H54 (cell line): ENCODE measurements at regions not wholly inside any gene's neighbourhood (a gene's known extent, or its start where the extent isn't known, plus 50 kb on each side); places are given as distances from the start of the nearest gene placed in this dataset.

Experiments
- DNase-seq: peaks from one replicate; pipeline ENCODE4 v3.0.0; 2011; ENCODE audit warnings: low spot score, mixed read lengths; ENCODE audit not compliant: insufficient read length
- FAIRE-seq: peaks from 3 replicates; lab custom pipeline; 2011; peaks lifted over from hg19 to GRCh38; lab: Jason Lieb, UNC
- POLR2A ChIP-seq: IDR thresholded peaks from 2 replicates; pipeline ENCODE4 v1.6.1; 2011; ENCODE audit warnings: low read depth, mild to moderate bottlenecking, low read length

DNA sequence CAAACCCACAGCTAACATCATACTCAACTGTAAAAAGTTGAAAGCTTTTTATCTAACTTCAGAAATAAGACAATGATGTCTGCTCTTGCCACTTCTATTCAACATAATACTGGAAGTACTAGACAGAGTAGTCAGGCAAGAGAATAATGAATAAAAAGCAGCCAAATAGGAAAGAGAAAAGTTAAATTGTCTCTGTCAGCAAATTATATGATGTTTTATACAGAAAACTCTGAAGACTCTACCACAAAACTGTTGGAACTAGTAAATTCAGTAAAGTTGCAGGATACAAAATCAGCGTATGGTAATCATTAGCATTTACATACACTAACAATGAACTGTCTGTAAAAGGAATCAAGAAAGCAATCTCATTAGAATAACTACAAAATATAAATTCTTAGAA lies 752.9 kb upstream of the CT83 start:
- no peak for FAIRE-seq
- DNase-seq, result no peak
- no peak for TF ChIP-seq POLR2A

DNA sequence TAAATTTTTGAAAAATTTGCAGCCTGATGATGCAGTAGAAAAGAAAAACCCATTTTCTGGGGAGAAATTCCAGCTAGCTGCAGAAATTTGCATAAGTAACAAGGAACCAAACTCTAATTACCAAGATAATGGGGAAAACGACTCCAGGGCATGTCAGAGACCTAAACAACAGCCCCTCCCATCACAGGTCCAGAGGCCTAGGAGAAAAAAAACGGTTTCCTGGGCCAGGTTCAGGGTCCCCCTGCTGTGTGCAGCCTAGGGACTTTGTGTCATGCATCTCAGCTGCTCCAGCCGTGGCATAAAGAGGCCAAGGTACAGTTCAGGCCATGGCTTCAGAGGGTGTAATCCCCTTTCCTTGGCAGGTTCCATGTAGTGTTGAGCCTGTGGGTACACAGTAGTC lies 733.7 kb upstream of the CT83 start:
- no peak for DNase-seq
- FAIRE-seq, result no peak
- no peak for TF ChIP-seq POLR2A

- no peak for FAIRE-seq
- TF ChIP-seq POLR2A, result no peak
Observed at GRCh38 chrX:117147249-117147648, 684.5 kb upstream of the CT83 start.

GRCh38 chrX:117138070-117138469 lies 675.3 kb upstream of the CT83 start:
- FAIRE-seq (no peak), DNase-seq (no peak)
- no peak for TF ChIP-seq POLR2A

More at GRCh38 chrX:117147249-117147648, 684.5 kb upstream of the CT83 start:
- DNase-seq, result no peak

DNA sequence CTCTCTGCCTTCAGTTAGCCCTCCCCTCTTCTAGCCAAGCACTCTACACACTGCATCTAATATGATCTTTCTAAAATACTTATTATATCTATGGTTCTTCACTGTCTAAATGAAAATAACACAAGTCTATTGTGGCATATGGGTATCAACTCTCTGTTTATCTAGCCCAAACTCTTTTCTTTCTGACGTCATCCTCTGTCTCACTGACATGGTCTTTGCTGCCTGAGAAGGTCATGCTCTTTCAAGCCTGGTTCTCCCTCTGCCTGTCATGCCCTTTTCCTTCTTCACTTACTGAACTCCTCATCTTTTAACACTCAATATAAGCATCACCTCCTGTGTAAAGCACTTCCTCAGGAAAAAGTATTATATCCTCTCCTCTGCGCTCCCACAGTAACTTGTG lies 672.2 kb upstream of the CT83 start:
- DNase-seq, result no peak
- TF ChIP-seq POLR2A, result no peak
- FAIRE-seq, result no peak

- no peak for TF ChIP-seq POLR2A
- FAIRE-seq (no peak), DNase-seq (no peak)
Observed at GRCh38 chrX:117120700-117121099, 657.9 kb upstream of the CT83 start.

GRCh38 chrX:117096528-117096927 lies 633.8 kb upstream of the CT83 start:
- DNase-seq (no peak), FAIRE-seq (no peak)
- TF ChIP-seq POLR2A, result no peak

DNA sequence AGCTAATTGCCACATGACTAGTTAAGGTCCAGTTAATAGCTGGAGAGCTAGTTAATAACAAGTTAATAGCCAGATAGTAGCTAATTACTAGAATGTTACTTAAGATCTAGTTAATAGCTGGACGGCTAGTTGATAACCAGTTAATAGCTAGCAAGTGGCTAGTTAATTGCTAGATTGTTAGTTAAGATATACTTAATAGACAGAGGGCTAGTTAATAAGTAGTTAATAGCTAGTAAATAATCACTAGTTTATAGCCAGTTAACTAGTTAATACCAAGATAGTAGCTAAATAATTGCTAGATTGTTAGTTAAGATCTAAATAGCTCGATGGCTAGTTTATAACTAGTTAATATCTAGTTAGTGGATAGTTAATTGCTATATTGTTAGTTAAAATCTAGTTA lies 632.6 kb upstream of the CT83 start:
- DNase-seq (no peak), FAIRE-seq (no peak)
- TF ChIP-seq POLR2A, result no peak

- FAIRE-seq, result no peak
- no peak for DNase-seq
- TF ChIP-seq POLR2A, result no peak
Observed at GRCh38 chrX:117094149-117094548, 631.4 kb upstream of the CT83 start.

DNA sequence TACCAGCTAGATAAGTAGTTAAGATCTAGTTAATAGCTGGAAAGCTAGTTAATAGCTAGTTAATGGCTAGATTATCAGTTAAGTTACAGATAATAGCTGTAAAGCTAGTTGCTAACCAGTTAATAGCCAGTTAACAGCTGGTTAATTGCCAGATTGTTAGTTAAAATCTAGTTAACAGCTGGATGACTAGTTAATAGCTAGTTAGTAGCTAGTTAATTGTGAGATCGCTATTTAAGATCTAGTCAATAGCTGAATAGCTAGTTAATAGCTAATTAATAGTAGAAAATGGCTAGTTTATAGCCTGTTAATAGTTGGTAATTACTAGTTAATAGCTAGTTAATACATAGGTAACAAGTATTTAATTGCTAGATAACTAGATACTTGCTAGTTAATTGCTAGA lies 630.5 kb upstream of the CT83 start:
- FAIRE-seq, result no peak
- no peak for TF ChIP-seq POLR2A
- DNase-seq, result no peak

DNA sequence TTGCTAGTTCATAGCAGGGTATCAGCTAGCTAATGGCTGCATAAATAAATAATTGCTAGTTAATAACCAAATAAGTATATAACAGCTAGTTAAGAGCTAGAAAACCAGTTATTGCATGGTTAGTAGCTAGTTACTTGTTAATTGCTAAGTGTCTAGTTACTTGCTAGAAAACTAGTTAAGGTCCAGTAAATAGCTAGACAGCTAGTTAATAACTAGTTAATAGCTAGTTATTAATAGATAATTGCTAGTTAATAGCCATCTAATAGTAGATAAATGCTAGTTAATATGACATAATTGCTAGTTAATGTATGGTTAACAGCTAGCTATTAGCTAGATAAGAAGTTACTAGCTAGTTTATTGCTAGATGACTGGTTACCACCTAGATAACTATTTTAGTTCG lies 629.9 kb upstream of the CT83 start:
- FAIRE-seq (no peak), DNase-seq (no peak)
- no peak for TF ChIP-seq POLR2A

DNA sequence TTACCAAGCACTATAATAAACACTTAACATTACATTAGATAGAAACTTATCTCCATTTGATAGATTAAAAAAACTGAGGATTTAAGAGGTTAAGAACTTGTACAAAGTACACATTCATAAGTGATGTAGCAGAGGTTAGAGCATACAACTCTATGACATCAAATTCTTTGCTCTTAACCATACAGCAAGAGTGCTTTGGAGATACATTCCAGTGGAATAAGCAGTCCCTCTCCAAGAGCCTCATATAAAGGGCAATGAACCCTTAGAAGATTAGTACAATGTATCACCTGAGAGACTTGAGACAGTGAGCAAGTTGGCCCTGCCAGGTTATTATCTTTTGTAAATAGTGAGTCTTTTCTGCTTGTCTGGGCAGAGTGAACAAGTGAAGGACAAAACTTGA lies 600.4 kb upstream of the CT83 start:
- no peak for TF ChIP-seq POLR2A
- no peak for DNase-seq
- no peak for FAIRE-seq

- FAIRE-seq (no peak), DNase-seq (no peak)
- TF ChIP-seq POLR2A, result no peak
Observed at GRCh38 chrX:117059848-117060247, 597.1 kb upstream of the CT83 start.

DNA sequence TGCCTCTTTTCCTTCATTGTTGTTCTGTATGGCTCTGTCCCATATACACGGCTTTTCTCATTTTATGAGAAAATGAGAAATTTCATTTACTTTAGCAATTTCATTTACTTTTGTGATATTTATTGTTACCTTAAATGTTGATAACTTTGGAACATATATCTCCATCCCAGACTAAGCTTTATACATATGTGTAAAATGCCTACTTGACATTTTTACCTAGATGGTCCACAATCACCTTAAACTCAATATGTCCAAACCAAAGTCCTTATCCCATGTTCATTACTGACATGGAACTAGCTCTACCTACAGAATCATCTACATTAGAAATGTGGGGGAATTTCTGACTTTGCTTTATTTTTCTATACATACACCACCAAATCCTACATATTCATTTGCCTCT lies 590.5 kb upstream of the CT83 start:
- DNase-seq, result no peak
- no peak for TF ChIP-seq POLR2A

DNA sequence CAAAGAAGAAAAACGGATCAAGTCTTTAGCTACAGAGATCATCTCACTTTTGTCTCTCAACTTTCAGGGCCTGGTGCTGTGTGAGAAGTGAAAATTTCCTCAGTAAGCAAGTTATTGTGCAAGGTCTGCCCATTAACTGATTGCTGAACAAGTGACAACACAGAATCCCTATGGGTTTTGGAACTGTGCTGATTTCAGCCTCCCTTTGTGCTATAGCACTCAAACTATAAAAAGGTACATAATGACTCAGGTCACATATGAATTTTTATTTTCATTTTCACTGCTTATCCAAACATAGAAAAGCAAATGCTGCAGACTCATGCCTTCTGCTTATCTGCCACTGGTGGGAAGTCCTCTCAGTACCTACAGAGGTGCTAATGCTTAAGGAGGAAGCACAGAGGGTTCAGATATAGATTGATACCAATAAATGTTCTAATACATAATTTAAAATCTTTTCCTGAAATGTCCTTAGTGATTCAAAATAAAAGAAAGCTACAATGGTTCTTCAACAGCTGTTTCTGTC lies 576.2 kb upstream of the CT83 start:
- FAIRE-seq (no peak), DNase-seq (no peak)
- TF ChIP-seq POLR2A, result no peak

More for the DNA sequence above, 590.5 kb upstream of the CT83 start:
- no peak for FAIRE-seq

- no peak for DNase-seq
- TF ChIP-seq POLR2A, result no peak
- no peak for FAIRE-seq
Observed at GRCh38 chrX:117010243-117010642, 547.5 kb upstream of the CT83 start.
